Hepatocyte (in vitro differentiated cells): ENCODE measurements at regions not wholly inside any gene's neighbourhood (a gene's known extent, or its start where the extent isn't known, plus 50 kb on each side); places are given as distances from the start of the nearest gene placed in this dataset.

Experiments used
- EZH2 ChIP-seq: fragments of 200-600 bp; sonication (generic); IDR thresholded peaks from 2 replicates; pipeline ENCODE4 v1.6.1; 2016; ENCODE audit warnings: antibody characterized with exemption, mild to moderate bottlenecking, borderline replicate concordance
- EZH2phosphoT487 ChIP-seq: fragments of 200-600 bp; sonication (generic); IDR thresholded peaks from one replicate; pipeline ENCODE4 v1.6.1; 2018; ENCODE audit warnings: antibody characterized with exemption, mild to moderate bottlenecking, low read depth, moderate library complexity; ENCODE audit not compliant: unreplicated experiment, severe bottlenecking
- TF ChIP-seq, protein P1 (sequence below): fragments of 200-600 bp; sonication (generic); IDR thresholded peaks from 2 replicates; pipeline ENCODE4 v1.5.1; 2016; ENCODE audit warnings: antibody characterized with exemption, mild to moderate bottlenecking; ENCODE audit not compliant: poor library complexity

DNA sequence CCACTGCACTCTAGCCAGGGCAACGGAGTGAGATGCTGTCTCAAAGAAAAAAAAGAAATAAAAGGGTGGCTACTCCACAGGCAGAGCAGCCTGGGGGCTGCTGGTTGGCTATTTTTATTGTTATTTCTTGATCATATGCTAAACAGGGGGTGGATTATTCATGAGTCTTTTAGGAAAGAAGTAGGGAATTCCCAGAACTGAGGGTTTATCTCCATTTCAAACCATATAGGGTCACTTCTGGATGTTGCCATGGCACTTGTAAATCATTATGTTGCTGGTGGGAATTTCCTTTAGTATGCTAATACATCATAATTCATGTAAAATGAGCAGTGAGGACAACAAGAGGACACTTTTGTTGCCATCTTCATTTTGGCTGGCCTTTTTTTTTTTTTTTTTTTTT is 52.1 kb upstream of the GHITM start:
- TF ChIP-seq, protein P1, sequence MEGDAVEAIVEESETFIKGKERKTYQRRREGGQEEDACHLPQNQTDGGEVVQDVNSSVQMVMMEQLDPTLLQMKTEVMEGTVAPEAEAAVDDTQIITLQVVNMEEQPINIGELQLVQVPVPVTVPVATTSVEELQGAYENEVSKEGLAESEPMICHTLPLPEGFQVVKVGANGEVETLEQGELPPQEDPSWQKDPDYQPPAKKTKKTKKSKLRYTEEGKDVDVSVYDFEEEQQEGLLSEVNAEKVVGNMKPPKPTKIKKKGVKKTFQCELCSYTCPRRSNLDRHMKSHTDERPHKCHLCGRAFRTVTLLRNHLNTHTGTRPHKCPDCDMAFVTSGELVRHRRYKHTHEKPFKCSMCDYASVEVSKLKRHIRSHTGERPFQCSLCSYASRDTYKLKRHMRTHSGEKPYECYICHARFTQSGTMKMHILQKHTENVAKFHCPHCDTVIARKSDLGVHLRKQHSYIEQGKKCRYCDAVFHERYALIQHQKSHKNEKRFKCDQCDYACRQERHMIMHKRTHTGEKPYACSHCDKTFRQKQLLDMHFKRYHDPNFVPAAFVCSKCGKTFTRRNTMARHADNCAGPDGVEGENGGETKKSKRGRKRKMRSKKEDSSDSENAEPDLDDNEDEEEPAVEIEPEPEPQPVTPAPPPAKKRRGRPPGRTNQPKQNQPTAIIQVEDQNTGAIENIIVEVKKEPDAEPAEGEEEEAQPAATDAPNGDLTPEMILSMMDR, result no peak
- TF ChIP-seq EZH2 (no peak), EZH2phosphoT487 (no peak)
